ENCODE measurements at regions not wholly inside any gene's neighbourhood (a gene's known extent, or its start where the extent isn't known, plus 50 kb on each side); places are given as distances from the start of the nearest gene placed in this dataset.
A peak's percentile ranks its signal among the peaks of the same experiment; 100 is the strongest.

DNA sequence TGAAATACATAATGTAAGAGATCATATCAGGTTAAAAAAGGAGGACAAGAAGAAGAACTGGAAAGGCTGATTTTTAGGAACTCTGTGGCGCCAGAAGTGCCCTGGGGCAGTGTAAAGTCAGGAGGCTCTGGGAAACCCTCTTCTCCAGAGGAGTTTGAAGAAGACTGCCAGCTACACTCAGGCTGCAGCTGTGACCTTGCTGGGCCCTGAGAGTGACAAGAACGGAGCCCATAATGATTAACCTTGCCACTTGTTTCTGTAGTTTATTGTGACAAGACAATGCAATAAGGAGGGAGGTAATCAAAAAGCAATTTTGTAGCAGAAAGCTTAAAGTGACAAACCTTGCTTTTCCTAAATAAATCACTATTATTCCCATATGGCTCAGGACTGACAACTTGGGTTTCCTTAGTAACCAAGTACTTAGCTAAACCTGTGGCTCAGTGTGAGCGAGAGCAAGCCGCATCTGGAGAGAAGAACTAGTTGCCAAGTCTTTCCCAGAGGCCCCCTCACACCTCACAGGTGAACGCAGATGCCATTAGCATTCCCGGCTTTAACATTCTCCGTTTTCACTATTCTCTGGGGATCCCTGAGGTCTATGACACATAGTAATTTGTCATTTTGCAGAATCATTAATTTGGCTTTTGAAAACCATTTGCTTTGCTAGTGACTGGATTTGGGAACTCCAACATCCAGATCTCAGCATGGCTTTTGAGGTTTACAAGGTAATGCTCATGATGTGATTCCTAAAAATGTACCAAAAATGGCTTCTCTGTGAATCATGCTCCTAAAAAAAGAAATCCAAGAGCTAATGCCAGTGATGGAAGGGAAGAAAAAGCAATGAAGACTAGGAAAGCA, 115.9 kb downstream of the OMA1 start:
- no peak for DNase-seq

DNA sequence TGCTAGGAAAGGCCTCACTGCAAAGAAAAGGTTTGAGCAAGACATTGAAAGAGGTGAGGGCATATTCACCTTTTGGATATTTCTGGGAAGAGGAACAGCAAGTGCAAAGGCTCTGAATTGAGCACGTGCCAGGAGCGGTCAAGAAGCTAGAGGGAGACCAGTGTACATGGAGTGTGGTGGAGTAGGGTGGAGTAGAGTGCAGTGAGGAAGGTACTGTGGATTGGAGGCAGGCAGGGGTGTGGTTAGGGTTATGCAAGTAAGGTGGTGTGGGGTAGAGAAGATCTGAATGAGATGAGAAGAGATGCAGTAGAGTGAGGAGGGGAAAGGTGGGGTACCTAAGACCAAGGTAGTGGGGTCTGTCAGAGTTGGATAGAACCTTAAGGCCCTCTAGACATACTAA, 119.6 kb downstream of the OMA1 start:
- DNase-seq = no peak

DNA sequence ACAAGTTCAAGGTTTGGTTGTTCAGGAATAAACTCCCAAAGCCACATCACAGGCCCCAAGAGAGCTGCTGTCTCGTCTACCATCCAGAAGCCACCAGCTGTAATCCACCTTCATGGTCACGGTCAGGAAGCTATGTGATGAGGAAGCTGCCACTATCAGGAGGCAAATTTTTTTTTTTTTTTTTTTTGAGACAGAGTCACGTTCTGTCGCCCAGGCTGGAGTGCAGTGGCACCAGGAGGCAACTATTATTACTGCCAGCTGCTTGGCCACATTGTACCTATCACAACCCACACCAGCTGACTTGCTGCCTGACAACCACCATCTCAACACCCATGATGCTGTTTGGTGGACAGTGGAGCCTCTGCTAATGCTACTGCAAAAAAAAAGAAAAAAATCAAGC, 124.1 kb downstream of the OMA1 start:
- no peak for DNase-seq

DNA sequence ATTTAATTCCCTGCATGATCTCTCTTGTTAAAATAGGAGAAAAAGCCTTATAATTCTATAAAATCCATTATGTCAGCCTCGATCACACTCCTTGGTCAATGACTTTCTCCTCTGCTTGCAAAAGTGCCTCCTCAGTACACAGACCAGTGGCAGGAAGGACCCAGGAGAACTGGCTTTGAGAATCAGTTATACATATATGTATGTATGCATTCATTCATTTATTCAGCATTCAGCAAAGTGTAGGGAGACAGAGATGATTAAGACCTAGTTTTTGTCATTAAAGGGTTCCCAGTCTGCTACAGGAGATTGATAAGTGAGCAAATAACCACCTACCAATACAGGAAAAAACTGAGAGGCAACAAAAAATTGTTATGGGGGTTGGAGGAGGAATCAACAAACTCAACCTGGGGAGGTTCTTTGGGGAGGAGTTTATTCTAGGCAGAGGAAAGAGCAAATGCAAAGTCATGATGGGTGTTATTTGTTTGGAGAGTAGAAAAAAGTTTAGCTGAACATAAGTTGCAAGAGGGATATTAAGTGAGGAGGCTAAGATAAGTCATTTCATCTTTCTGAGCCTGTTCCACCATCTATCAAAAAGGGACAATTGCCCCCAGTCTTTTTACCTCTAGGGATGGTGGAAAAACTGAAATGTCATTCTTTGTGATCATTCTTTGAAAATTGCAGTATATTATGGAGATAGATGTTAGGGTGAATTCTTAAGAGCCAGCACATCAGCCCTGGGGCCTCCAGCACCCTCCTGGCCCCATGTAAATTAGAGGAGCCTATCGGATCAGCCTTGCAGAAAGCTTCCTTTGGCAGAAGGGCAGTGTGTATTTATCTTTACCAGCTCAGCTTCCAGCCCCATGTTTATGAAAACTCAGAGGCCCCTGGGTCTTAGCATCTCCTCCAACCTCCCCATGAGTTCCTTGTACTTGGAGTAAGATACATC, 128.0 kb downstream of the OMA1 start:
- DNase-seq = no peak

DNA sequence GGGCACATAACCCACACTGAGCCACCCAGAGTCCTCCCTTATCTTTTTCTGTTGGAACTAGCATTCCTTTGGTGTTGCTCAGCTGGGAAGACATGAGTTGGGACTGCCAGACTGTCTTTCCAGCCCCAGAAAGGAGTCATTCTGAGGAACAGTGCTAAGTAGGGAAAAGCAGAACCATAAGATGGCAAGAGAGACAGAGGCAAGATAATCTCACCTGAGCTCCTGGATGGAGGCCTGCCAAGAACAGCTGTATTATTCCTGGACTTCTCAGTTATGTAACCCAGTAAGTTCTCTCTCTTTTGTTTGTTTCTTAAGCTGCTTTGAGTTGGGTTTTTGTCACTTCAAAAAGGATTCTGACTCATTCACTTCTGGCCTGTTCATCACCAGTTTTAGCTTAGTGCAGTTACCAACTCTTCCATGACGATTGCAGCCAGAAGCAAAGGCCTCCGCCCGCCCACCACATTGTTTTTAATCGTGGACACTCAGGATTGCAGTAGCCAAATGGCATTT, 134.4 kb downstream of the OMA1 start:
- DNase-seq = peak; percentile 79

DNA sequence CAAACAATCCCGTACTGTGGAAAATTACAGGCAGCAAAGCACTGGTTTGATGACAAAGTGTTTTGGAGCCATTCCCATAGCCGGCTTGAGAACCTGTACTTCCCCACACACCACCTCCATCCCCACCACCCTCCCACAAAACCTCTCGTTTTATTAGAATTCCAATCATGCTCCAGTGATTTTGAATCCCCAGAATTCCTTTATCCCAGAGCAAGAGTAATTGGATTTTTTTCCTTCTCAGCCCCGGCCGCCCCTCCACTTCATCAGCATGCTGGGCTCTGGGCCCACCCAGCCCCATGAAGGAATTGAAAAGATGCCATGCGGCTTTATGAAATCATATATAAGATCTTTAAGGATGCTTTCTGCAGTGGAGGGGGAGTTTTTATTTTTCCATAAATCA, 136.6 kb downstream of the OMA1 start:
- DNase-seq = peak; percentile 85

DNA sequence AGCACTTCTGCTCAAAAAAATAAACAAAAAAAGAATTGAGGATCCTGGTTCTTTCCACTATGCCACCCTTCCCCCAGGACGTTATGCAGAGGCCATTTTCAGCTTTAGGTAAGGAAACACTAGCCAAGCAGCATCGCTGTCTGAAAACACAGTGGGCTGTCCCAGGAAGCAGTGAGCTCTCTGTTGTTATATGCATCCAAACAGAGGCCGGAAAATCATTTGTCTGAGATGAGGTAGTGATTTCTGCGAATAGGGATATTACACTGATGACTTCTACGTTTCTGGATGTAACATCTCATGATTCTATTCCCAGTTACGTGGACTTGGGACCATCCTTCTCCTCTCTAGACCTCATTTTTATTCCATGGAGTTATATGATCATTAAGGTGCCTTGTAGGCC, 137.2 kb downstream of the OMA1 start:
- no peak for DNase-seq

DNA sequence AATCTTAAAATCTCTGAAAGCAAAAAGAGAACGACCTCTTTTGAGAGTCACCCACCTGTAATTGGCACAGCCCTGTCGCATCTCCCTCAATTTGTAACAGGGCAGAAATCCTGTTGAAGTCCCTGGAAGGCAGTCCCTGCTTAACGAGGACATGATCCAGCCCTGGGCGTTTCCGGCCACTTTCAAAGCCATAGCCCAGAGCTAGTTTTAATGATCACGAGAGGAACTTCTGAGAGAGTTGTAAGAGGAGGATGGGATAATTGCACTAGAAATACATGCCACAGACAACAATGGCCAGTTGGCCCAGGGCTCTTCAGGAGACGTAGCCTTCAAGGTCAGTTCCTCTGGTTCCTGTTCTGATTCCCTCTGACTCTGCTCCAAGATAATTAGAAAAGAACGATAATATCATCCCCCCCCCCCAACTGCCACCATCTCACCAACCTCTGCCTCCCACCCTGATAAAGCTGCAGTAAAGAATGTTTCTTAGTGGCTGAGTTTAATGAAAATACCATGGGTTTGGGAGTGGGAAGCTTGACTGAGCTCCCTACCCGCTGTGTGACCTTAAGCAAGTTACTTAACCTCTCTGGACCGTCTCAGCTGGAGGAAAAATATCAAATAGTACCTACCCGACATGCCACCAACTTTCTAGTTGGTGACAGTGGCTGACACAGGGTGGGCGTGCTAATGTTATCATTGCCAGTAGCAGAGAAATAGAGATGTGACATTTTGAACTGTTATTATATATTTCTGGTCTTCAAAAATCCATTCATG, 140.0 kb downstream of the OMA1 start:
- DNase-seq = no peak

DNA sequence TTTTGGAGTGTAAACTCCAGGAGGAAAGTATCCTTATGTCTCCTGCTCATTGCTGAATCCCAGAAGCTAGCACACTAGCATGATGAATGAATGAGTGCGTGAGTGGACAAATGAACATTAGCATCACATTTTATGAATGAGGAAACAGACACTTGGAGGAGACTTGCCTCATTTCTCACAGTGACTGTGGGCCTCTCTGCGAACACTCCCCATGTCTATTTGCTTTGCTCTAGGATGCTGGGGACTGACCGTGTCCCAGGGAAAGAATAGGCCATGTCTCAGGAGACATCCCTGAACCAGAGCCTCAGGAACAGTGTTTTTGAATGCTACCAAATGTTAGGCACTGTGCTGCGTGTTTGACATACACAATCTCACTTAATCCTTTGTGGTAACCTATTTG, 140.9 kb downstream of the OMA1 start:
- DNase-seq = no peak

DNA sequence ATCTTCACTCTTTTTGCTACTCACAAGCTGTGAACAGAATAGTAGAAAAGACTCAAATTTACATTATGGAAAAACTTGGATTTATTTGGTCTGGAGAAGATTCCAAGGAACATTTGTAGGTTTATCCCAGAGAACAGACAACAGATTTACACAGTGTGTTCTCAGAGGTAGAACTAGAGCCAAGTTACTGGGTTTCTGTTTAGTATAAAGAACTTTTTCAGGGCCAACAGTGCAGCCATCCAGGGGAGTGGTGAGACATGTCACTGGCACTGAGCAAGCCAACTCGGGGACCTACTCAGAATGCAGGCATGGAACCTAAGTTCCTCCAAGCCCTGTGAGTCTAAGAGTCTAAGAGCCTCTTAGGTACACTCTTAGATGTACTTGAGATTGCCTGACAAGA, 142.6 kb downstream of the OMA1 start:
- DNase-seq = no peak

DNA sequence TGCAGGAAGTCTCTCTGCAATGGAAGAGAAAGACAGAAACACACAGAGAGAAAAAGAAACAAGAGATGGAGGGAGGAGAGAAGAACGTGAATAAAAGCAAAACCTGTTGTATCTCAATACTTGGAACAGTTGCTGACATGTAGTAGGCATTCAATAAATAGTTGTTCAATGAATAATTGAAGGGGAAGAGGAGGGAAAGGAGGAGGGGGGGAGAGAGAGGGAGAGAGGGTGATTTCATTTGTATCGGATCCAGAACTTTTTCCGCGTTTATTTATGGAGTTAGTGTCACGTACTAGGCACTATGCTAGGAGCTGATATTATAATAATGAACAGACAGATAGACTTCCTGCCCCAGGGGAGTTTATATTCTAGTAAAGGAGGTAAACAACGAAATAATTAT, 144.1 kb downstream of the OMA1 start:
- no peak for DNase-seq

DNA sequence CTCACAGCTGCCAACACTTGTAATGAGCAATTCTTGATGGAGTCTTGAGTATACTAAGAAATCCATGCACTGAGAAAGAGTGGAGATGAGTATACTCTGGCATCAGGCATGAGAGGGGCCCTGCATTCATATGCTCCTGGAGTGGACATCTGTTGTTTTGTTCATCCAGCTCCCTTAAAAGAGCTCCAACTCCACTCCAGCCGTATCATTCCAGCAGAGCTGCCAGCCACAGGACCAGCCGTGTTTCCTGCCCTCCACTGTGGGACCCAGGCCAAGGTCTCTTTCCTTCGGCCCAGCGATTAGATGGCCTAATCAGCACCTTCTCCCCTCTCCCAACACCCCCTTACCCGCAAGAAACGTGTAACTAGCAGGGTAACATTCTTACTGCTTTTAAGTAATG, 144.5 kb downstream of the OMA1 start:
- DNase-seq = no peak

DNA sequence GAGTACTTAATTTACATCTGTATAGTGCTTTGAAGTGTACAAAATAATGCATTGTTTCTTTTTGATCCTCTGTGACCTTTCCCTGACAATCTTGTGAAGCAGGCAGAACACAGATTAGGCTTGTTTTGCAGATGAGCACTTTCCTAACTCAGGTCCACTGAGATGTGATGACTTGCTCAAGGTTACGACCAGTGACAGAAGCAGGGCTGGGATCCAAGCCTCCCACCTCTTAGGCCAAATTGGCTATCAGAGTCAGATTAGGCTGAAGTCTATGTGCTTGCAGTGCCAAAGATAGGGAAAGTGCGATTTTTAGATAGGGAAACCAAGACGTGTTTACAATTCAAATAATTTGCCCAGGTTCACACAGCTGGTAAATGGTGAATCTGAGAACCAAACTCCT, 147.3 kb downstream of the OMA1 start:
- no peak for DNase-seq

DNA sequence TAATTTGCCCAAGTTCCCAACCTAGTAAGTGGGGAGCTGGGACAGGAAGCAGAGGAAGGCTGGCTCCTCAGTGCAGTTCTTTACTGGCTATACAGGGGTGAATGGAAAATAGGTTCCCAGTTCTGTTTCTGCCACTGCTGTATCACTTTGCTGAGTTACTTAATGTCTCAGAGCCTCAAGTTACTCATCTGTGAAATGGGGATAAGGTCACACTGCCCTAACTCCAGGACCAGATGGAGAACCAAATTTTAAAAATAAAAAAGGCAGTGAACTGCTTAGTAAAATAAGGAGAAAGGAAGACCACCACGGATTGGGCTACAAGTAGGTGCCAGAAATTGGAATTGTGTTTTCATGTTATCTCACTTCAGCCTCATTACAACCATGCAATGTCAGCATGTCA, 147.8 kb downstream of the OMA1 start:
- DNase-seq = no peak

DNA sequence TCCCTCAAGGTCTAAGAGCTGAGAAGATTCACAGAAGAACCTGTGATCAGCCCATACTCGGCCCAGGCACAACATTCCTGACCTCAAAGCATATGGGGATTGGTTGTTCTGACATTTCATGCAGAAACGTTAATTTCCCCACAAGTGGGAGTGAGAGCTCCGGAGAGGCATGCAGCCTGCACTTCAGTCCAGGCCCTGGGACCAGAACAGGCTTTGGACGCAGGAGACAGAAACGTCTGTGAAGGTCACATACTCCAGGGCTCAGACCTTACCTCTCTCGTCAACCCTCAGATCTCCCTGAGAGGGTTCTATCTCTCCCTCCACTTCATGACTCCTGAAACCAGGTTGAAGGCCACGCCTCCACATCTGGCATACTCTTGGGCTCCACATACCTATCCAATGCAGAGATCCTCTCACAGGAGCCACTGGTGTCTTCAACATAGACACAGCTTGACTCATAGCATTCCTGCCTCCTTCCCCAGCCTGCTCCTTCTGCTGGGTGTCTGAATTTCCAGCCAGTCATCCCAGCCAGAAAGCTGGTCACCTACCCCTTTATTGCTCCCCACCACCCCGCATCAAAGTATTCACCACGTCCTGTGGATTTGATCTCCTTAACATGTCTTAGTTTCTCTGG, 149.2 kb downstream of the OMA1 start:
- peak; percentile 78 for DNase-seq

DNA sequence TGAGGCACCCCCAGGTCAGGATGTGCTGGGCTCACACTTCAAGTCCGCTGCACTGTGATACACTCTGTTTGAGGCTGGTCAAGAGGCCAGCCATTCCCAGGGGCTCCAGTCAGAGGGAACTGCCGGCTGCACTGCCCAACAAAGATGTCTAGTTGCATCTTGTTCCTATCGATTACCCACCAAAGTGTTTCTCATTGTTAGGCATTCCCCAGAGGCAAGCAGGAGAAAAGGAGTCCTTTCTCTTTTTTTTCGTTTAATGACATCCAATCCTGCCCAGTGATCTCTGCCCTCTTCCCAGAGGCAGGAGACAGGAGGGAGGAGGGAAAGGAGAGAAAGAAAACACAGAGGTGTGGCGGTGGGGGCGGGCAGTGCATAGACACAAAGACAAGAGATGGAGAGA, 150.4 kb downstream of the OMA1 start:
- DNase-seq = no peak

DNA sequence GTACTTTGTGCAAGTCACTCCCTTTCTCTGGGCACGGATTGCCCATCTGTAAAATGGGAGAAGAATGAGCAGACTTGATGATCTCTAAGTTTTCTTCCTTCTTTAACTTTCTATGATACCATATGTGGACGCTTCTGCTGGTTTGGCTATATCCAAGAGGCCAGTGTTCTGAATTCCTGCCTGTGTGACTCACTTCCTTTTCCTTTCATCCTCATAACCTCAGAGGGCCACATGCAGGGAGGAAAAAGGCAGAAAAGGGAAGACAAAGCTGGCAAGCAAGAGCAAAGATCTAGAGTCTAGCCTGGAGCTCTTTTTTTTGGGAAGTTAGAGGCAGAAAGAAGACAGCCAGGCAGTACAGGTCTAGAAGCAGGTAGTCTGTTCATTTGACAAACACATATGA, 151.2 kb downstream of the OMA1 start:
- DNase-seq = peak; percentile 91

DNA sequence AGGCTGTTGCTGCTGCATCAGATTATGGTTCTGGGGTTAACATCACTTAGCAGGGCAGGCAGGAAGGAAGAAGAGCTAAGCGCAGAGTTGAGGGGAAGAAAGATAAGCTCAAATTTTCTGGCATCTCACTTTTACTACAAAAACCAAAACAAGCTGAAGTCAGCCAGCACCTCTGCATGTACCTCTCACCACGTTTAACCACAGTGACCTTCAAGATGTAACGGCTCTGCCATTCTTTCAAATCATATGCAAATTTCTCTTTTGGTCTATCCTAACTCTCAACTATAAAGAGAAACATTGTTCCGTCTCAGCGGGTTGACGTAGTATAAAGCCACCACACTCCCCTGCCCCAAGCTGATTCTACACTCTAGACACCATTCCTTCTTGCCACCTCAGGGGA, 154.4 kb downstream of the OMA1 start:
- no peak for DNase-seq

DNA sequence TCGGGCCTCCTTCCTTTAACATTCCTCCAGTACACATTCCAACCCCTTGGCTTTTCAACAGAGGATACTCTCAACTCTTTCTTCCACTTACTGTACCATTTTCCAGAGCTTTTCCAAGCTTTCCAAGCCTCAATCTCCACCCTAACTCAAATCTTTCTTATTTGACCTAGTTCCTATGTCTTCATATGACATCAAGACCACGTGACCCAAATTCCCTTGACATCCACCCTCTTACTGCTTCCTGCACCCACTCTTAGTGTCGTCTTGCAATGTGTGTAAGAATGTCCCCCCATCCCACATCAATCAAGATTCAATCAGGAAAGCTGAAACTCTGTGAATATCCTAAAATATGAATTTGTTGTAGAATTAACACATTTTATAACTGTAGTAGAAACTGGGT, 155.0 kb downstream of the OMA1 start:
- DNase-seq = no peak

DNA sequence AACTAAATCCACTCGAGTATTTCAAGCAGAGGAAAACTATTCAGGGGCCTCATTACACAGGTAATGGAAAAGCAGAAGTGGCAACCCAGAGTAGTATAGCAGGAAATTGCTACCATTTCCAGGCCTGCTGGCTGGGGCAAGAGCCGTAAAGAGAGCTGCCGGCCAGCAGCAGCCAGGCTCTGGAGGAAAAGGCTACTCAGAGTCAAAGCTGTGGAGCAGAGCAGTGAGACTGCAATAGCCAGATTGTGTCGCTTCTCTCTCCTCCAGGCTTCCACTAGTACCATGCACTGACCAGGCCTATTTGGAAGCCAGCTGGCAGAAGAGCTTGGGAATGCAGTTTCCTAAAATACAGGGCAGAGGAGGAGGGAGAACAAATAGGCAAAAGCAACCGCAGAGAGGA, 155.5 kb downstream of the OMA1 start:
- no peak for DNase-seq

DNA sequence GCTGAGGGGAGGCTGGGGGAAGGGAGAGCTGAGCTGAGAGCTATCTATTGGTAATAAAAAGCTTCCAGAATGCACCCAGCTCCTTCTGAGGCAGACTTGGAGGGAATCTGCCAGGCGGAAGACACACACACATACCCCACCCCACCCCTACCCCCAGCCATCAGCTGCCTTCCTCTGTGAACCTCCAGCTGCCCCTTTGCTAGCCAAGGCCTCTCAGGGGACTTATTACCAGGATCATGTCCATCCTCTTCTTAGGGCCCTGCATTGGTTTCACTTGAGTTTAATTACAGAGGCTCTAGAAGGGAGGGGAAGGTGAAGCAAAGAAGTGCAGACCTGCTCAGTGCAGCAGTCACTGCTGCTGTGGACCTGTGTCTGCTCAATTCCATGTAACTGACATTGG, 156.4 kb downstream of the OMA1 start:
- DNase-seq = no peak

DNA sequence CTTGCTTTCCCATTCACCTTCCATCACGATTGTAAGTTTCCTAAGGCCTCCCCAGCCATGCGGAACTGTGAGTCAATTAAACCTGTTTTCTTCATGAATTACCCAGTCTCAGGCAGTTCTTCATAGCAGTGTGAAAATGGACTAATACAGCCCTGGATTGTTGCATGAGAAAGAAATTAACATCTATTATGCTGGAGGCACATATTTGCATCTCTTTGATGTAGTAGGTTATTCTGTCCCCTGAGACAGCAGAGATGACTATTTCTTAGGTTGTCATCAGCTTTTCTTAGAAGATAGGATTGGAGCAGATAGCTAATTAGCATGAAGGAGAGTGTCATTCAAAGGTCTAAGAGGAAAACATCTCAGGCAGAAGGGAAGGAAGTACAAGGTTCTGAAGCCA, 166.2 kb downstream of the OMA1 start:
- DNase-seq = no peak

DNA sequence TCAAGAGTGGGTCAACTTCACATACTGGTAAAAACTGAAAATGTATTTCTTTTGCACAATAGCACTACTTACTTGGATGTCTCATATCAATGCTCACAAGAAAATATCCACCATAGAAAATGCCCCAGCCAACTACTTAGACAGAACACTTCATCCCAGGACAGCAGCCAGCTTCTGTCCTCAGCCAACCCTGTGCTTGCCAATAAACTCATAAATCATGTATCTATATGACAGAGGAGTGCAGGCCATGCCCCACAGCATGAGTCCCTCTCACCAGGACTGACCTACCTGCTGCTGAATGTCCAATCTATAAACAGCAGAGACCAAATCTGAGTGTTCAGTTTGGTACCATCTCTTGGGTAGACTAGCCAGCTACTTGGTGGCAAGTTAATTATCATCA, 179.3 kb downstream of the OMA1 start:
- no peak for DNase-seq
